GM18907 (cell line): ENCODE measurements at regions not wholly inside any gene's neighbourhood (a gene's known extent, or its start where the extent isn't known, plus 50 kb on each side); places are given as distances from the start of the nearest gene placed in this dataset.
A peak's percentile ranks its signal among the peaks of the same experiment; 100 is the strongest.
"Not testable (repeated sequence)": the region's sequence is repeated elsewhere in the genome, so short reads cannot be mapped to it uniquely, and the experiment has no call there.

Experiments
- ATAC-seq: cut with Tn5 transposase; IDR thresholded peaks from one replicate; pipeline ENCODE4 v1.9.1; 2021; ENCODE audit warnings: mild to moderate bottlenecking, moderate library complexity; ENCODE audit not compliant: unreplicated experiment

- no peak for ATAC-seq
Measured at GRCh38 chr1:68827261-68827660, 330.4 kb upstream of the DEPDC1 start.

- no peak for ATAC-seq
Measured at GRCh38 chr1:68828013-68828412, 331.1 kb upstream of the DEPDC1 start.

GRCh38 chr1:68831281-68831680, 334.4 kb upstream of the DEPDC1 start:
- ATAC-seq, result no peak

- ATAC-seq, result no peak
Measured at GRCh38 chr1:68848017-68848416, 351.1 kb upstream of the DEPDC1 start.

GRCh38 chr1:68868606-68869005, 371.7 kb upstream of the DEPDC1 start:
- ATAC-seq, result no peak

GRCh38 chr1:68873144-68873543, 376.3 kb upstream of the DEPDC1 start:
- ATAC-seq, result no peak

GRCh38 chr1:68881330-68882194, 384.7 kb upstream of the DEPDC1 start:
- not testable (repeated sequence) for ATAC-seq

- no peak for ATAC-seq
Measured at GRCh38 chr1:68889471-68889870, 392.6 kb upstream of the DEPDC1 start.

GRCh38 chr1:68890736-68891135, 393.9 kb upstream of the DEPDC1 start:
- no peak for ATAC-seq

- no peak for ATAC-seq
Measured at GRCh38 chr1:68904477-68904876, 407.6 kb upstream of the DEPDC1 start.

- no peak for ATAC-seq
Measured at GRCh38 chr1:68906431-68906830, 409.5 kb upstream of the DEPDC1 start.

GRCh38 chr1:68907491-68907890, 410.6 kb upstream of the DEPDC1 start:
- ATAC-seq, result no peak

- ATAC-seq, result no peak
Measured at GRCh38 chr1:68908316-68908715, 411.4 kb upstream of the DEPDC1 start.

- ATAC-seq, result no peak
Measured at GRCh38 chr1:68916221-68916902, 419.5 kb upstream of the DEPDC1 start.

- no peak for ATAC-seq
Measured at GRCh38 chr1:68917456-68917855, 420.6 kb upstream of the DEPDC1 start.

- ATAC-seq, result peak; percentile 74
Measured at GRCh38 chr1:68918563-68918962, 421.7 kb upstream of the DEPDC1 start.

- no peak for ATAC-seq
Measured at GRCh38 chr1:68919075-68919474, 422.2 kb upstream of the DEPDC1 start.

- not testable (repeated sequence) for ATAC-seq
Measured at GRCh38 chr1:68923475-68924088, 426.7 kb upstream of the DEPDC1 start.

- ATAC-seq, result no peak
Measured at GRCh38 chr1:68930101-68930500, 433.2 kb upstream of the DEPDC1 start.

GRCh38 chr1:68936530-68936929, 439.6 kb upstream of the DEPDC1 start:
- no peak for ATAC-seq

GRCh38 chr1:68938051-68938666, 441.3 kb upstream of the DEPDC1 start:
- ATAC-seq, result no peak
